ENCODE measurements at regions not wholly inside any gene's neighbourhood (a gene's known extent, or its start where the extent isn't known, plus 50 kb on each side); places are given as distances from the start of the nearest gene placed in this dataset.

DNA sequence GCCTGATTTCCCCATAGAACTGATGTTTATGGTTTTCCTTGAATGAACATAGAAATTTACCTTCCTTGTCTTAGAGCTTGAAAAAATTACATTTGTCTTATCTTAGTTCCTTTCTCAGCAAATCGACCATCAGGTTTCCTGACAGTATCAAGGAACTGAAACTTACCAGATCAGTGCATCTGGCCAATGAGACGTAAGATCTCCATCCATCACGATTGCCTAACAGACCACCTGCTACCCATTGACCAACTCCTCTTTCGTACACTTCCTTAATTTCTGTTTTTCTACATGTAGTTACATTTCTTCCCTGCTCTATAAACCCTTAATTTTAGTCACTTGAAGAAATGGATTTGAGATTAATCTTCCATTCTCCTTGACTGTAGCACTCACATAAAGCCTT, 57.4 kb upstream of the TMPRSS15 start:
- no peak overlapping the region for H3K4me3 Mint-ChIP-seq
- peaks cover 0 to 5% (median 0%) of the 10 kb centered on the region in 3 donors for H3K4me1 Mint-ChIP-seq
- peaks cover 0 to 24% (median 8%) of the 10 kb centered on the region in 3 donors for H3K9me3 Mint-ChIP-seq
- no peaks in the 10 kb centered on the region for H3K36me3 Mint-ChIP-seq
- peak overlapping the region in 1 of 3 donors; percentile 51 for H3K27ac Mint-ChIP-seq
- H3K27me3 Mint-ChIP-seq: no peaks in the 10 kb centered on the region

DNA sequence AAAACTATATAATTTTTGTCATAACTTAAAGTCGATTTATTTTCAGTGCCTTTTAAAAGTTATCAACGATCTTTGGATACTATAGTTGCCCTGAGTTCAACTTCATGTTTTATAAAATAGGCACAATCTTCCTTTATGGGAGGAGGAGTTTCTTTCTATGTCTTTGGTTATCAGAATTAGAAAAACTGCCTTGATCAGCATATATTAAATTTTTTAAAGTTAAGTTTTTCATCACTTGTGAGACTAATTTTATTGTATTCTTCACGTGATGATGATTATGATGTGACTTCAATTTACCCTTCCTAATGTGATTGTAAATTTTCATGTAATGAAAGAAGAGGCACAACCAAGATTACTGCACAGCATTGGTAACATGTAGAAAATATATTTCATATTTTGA, 58.2 kb upstream of the TMPRSS15 start:
- H3K36me3 Mint-ChIP-seq: no peaks in the 10 kb centered on the region
- H3K27me3 Mint-ChIP-seq: no peaks in the 10 kb centered on the region
- peaks cover 0 to 24% (median 10%) of the 10 kb centered on the region in 3 donors for H3K9me3 Mint-ChIP-seq
- H3K4me1 Mint-ChIP-seq: peaks cover 0 to 5% (median 0%) of the 10 kb centered on the region in 3 donors
- H3K4me3 Mint-ChIP-seq: no peak overlapping the region
- H3K27ac Mint-ChIP-seq: no peak overlapping the region

DNA sequence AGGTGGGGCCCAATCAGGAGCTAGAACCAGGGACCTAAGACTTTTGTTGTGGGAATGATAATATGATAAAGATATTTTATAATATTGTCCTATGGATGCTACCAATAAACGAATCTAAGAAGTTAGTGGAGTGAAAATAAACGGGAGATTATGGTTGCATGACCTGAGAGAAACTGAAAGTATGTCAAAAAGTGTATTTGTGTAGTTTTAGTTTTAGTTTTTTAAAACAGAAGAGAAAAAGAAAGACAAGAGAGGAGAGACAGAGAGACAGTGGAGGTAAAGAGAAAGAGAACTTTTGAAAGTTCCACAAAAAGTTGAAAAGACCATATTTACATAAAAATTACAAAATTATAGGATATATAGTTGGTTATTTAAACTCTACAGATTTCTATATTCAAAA, 64.1 kb upstream of the TMPRSS15 start:
- Mint-ChIP-seq H3K4me3 (peak overlapping the region in 1 of 4 donors; percentile 10), H3K36me3 (no peaks in the 10 kb centered on the region), H3K4me1 (peaks cover 0 to 2% (median 0%) of the 10 kb centered on the region in 3 donors), H3K9me3 (peaks cover 0 to 11% (median 4%) of the 10 kb centered on the region in 3 donors), H3K27ac (no peak overlapping the region), H3K27me3 (no peaks in the 10 kb centered on the region)

DNA sequence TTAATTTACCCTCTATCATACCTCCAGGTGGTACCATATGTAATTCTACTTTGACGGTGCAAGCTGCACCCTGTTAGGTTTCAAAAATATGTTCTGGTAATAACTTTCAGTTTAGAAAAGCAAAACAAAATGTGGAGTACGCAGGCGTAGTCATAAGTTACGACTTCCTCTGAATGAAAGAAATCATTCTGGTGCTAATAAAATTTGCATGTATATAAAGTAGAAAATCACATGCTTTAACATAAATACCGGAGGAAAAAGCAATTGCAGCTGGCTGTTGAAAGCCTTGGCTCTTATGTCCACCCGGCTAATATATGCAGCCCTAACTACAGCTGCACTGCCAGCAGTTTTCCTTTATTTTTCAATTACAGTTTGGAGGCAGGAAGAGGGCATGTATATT, 65.2 kb upstream of the TMPRSS15 start:
- H3K36me3 Mint-ChIP-seq: no peaks in the 10 kb centered on the region
- no peak overlapping the region for H3K4me3 Mint-ChIP-seq
- no peaks in the 10 kb centered on the region for H3K27me3 Mint-ChIP-seq
- H3K27ac Mint-ChIP-seq: no peak overlapping the region
- peaks cover 0 to 11% (median 2%) of the 10 kb centered on the region in 3 donors for H3K9me3 Mint-ChIP-seq
- H3K4me1 Mint-ChIP-seq: peaks cover 0 to 2% (median 0%) of the 10 kb centered on the region in 3 donors

DNA sequence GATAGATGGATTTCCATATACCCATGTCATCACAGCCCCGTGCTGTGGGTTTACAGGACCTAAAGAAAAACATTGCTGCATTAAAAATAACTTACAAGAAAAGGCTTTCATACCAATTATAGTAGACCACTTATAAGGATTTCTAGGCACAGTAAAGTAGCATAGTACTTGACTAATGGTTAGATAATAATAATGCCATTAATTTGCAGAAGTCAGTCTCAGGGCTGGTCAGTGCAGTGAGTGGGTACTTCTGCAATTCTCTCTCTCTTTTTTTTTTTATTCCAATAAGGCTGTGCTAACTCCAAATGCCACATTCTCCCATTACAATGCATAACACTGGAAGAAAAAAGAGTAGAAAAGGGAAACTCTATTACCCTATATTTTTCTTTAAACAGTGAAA, 73.1 kb upstream of the TMPRSS15 start:
- H3K4me1 Mint-ChIP-seq: no peaks in the 10 kb centered on the region
- H3K27ac Mint-ChIP-seq: no peak overlapping the region
- H3K36me3 Mint-ChIP-seq: no peaks in the 10 kb centered on the region
- H3K4me3 Mint-ChIP-seq: no peak overlapping the region
- H3K9me3 Mint-ChIP-seq: peaks cover 0 to 10% (median 6%) of the 10 kb centered on the region in 3 donors
- no peaks in the 10 kb centered on the region for H3K27me3 Mint-ChIP-seq

DNA sequence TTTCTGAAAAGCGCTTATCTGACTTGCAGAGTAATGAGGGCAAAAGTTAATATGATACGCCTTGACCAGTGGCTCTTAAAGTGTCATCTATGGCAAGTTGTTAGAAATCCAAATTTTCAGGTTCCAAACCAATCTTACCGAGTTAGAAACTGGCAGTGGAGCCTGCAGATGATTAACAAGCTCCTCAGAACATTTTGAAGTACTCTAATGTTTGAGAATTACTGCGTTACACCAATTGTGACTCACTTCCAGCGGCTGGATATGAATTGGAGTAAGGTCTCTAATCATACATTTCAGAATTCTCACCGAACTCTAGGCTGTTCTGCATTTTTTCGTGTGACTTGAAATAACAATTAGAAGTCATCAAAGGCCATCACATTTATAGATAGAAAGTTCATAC, 73.5 kb upstream of the TMPRSS15 start:
- Mint-ChIP-seq H3K27ac (no peak overlapping the region), H3K9me3 (peaks cover 0 to 10% (median 6%) of the 10 kb centered on the region in 3 donors), H3K4me1 (no peaks in the 10 kb centered on the region), H3K27me3 (no peaks in the 10 kb centered on the region), H3K4me3 (no peak overlapping the region), H3K36me3 (no peaks in the 10 kb centered on the region)

DNA sequence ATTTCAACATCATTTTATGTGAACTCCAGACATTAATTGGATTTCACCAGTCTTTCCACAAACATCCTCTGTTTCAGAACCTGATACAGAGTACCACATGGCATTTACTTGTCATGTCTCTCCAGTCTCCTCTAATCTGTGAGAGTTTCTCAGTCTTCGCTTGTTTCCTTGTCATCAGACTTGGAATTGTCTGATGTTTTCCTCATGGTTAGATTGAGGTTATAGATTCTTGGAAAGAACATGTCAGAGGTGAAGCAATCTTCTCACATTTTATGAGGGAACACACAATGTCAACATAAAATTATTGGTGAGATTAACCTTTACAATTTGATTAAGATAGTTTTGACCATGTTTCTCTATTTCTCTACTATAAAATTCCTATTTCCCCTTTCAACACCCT, 74.9 kb upstream of the TMPRSS15 start:
- no peaks in the 10 kb centered on the region for H3K4me1 Mint-ChIP-seq
- peaks cover 0 to 10% (median 6%) of the 10 kb centered on the region in 3 donors for H3K9me3 Mint-ChIP-seq
- H3K27me3 Mint-ChIP-seq: no peaks in the 10 kb centered on the region
- no peaks in the 10 kb centered on the region for H3K36me3 Mint-ChIP-seq
- no peak overlapping the region for H3K4me3 Mint-ChIP-seq
- no peak overlapping the region for H3K27ac Mint-ChIP-seq

DNA sequence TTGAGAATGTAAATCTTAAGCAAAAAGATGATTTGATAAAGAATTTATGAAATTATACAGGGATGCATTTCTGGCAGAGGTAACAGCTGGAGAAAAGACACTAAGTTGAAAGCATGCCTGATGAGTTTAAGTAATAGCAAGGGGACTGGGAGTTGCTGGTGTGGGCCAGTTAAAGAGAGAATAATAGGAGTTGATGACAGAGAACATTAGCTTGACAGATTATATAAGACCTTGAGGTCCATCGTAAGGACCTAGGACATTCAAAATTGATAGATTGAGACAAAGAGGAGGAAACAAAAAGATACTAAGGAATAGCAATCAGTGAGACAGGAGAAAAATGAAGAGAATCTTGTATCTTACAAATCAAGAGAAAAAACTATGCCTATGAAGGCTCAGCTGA, 84.7 kb upstream of the TMPRSS15 start:
- Mint-ChIP-seq H3K36me3 (no peaks in the 10 kb centered on the region), H3K9me3 (no peaks in the 10 kb centered on the region), H3K27me3 (no peaks in the 10 kb centered on the region), H3K4me1 (no peaks in the 10 kb centered on the region), H3K4me3 (no peak overlapping the region), H3K27ac (no peak overlapping the region)

DNA sequence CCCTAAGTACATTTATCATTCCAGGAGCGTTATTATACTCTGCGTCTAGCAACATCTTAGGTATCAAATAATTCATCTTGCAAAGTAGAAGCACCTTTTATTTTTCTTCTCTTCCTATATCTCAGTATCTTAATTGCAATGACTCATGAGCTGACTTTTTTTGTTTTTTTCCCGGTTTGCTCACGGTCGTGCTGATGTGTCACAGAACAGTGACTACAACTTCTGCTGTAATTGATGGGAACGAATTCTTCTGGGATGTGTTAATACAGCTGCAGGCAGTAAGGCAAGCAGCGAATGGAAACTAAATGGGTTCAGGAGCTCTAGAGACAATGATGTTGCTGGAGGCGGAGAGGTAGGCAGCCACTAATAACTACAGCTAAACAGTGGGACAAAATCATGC, 89.8 kb upstream of the TMPRSS15 start:
- Mint-ChIP-seq H3K27me3 (no peaks in the 10 kb centered on the region), H3K9me3 (peaks cover 0 to 2% (median 0%) of the 10 kb centered on the region in 3 donors), H3K27ac (no peak overlapping the region)

DNA sequence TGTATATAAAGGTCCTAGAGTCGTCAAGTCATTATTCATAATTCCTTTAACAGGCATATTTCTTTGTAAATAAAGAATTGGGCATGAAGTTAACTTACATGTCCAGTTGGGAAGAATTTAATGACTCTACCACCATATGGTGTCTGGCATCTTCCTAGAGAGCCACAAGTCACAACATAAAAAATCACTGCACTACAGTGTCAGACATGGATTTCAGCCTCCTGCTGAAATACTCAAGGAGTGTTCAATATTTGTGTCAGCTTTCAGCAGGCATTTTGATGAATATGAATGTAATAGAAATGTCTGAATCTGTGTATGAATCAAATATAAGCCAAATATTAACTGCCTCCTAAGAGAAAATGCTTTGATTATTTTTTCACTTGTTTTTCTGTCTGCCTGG, 91.9 kb upstream of the TMPRSS15 start:
- H3K4me3 Mint-ChIP-seq: no peak overlapping the region

More for the DNA sequence above, 89.8 kb upstream of the TMPRSS15 start:
- Mint-ChIP-seq H3K36me3 (no peaks in the 10 kb centered on the region), H3K4me1 (no peaks in the 10 kb centered on the region), H3K4me3 (no peak overlapping the region)

DNA sequence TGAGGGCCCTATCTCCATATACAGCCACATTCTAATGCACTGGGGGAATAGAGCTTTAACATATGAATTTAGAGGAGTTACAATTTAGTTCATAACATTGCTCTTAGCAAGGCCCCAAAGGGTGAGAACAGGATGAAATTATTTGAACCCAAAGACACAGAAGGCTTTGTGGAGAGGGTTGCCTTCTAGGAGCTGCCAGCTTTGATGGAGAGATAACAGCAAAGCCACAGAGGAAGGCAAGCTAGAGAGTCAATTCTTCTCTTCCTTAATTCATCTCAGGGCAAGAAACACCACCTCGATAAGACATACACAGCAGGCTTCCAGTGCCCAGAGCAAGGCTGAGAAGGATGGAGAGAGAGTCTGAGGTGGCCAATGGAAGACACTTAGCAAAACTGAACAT, 94.8 kb upstream of the TMPRSS15 start:
- Mint-ChIP-seq H3K9me3 (peaks cover 2 to 4% (median 3%) of the 10 kb centered on the region in 3 donors), H3K36me3 (no peaks in the 10 kb centered on the region), H3K27me3 (no peaks in the 10 kb centered on the region), H3K27ac (no peak overlapping the region), H3K4me3 (no peak overlapping the region), H3K4me1 (no peaks in the 10 kb centered on the region)

More for the DNA sequence above, 91.9 kb upstream of the TMPRSS15 start:
- Mint-ChIP-seq H3K36me3 (no peaks in the 10 kb centered on the region), H3K27me3 (no peaks in the 10 kb centered on the region), H3K9me3 (peaks cover 0 to 2% (median 0%) of the 10 kb centered on the region in 3 donors), H3K27ac (no peak overlapping the region), H3K4me1 (no peaks in the 10 kb centered on the region)

DNA sequence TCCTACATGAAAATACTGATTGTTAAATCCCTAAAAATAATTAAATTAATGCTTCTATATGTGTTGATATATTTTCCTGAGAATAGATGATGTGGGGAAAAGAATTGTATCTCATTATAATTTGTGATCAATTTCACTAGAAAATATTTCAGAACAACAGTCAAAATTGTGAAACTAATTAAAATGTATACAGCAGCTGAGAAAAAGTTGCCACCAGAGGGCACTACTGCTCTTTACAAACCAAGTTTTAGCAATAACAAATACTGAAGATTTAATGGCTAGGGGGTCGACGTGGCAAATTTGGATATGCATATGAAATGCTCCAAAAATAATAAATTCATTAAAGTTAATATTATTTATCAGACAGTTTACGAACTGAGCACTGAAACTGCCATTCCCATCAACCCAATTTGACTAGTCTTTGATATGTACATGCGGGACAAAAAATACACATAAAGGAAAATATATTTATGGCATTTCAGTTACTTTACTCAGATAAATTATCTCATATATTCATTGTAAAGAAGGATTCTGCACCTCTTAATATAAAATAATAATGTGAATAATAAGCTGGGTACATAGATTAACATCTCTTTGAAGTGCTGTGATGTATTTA, 96.3 kb upstream of the TMPRSS15 start:
- peaks cover 1 to 5% (median 4%) of the 10 kb centered on the region in 3 donors for H3K9me3 Mint-ChIP-seq
- no peaks in the 10 kb centered on the region for H3K27me3 Mint-ChIP-seq
- no peak overlapping the region for H3K27ac Mint-ChIP-seq
- H3K36me3 Mint-ChIP-seq: no peaks in the 10 kb centered on the region
- H3K4me1 Mint-ChIP-seq: no peaks in the 10 kb centered on the region
- H3K4me3 Mint-ChIP-seq: no peak overlapping the region

DNA sequence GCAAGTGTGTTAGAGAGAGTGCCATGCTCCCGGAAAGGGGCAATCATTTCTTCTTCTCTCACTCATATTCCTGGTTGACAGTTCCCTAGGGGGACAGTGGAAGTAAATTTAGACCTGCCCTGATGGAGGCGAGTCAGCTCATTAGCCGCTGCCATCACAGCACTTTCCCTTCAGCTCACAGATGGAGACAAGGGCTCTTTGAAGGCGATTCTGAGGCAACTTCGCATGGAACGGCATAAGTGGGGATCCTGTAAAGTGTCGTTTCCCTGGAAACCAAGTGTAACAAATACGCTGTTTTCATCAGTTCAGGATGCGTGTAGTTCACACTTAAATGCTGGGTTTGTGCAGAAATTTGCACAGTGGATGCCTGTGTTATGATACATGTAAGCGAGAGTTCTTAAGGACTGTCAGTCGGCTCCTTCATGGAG, 114.5 kb upstream of the TMPRSS15 start:
- Mint-ChIP-seq H3K36me3 (no peaks in the 10 kb centered on the region), H3K9me3 (peaks cover 0 to 2% (median 2%) of the 10 kb centered on the region in 3 donors), H3K4me3 (no peak overlapping the region), H3K27ac (no peak overlapping the region), H3K4me1 (no peaks in the 10 kb centered on the region), H3K27me3 (no peaks in the 10 kb centered on the region)

DNA sequence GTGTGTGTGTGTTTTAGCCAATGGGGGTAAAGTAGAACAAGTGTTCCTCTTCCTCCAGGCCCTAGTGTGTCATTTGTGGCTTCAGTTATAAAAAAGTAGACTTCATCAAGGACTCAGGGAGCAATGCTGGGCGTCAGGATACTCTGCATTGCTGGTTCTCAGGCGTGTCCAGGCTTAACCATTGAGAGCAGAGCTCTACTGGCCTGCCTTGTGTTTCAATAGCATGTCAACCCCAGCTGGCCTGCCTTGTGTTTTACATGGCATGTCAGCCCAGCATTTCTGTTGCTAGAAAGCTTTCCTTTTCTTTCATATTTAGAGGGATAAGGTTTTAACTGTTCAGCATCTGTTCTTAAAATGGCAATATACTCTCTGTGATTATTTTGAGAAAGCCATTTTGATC, 117.6 kb upstream of the TMPRSS15 start:
- H3K27ac Mint-ChIP-seq: no peak overlapping the region

DNA sequence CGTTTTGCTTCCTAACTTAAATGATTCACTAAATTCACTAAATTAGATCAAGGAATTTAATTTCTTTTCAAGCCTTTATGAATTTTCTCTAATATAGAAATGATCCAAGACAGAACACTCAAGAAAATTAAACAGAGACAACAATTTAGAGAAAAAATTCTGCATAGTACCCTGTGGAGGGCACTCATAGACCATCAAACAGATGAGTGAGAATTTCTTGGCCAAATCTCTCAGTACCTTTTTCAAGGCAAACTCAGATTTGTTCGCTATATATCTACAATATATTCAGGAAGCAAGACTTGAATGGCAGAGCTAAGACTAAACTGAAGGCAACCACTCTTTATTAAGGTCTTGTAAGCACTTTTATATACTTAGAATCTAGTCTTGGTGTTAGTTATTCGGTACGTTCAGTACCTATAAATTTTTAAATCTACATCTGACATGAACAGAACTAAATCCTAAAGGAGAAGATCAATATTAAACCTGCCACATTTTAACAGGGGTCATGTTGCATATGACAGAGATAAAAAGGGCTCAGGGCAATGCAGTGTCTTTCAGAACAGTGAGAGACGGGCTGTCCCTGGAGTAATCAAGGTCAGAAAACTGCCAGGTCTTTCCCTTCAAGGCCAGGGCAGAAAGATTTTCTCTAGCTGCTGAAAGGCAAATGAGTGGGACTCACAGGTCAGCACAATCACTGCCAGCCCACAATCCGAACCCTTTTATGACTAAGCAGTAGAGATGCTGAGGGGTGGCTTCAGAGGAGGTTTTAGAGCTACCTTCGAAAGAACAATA, 118.8 kb upstream of the TMPRSS15 start:
- H3K36me3 Mint-ChIP-seq: no peaks in the 10 kb centered on the region
- no peak overlapping the region for H3K4me3 Mint-ChIP-seq
- H3K27ac Mint-ChIP-seq: no peak overlapping the region
- no peaks in the 10 kb centered on the region for H3K27me3 Mint-ChIP-seq
- no peaks in the 10 kb centered on the region for H3K4me1 Mint-ChIP-seq
- no peaks in the 10 kb centered on the region for H3K9me3 Mint-ChIP-seq

More for the DNA sequence above, 117.6 kb upstream of the TMPRSS15 start:
- Mint-ChIP-seq H3K27me3 (no peaks in the 10 kb centered on the region), H3K9me3 (no peaks in the 10 kb centered on the region), H3K4me3 (no peak overlapping the region), H3K36me3 (no peaks in the 10 kb centered on the region), H3K4me1 (no peaks in the 10 kb centered on the region)

All from IgD-negative memory B cell (primary cell).